ENCODE measurements at regions not wholly inside any gene's neighbourhood (a gene's known extent, or its start where the extent isn't known, plus 50 kb on each side); places are given as distances from the start of the nearest gene placed in this dataset. TPM values are rescaled to one million over a fixed set of nuclear protein-coding genes. Genes with fewer than 3 reads are reported as not detected.
A peak's percentile ranks its signal among the peaks of the same experiment; 100 is the strongest.

GRCh38 chrX:146448791-146449190 lies 360.8 kb upstream of the CXorf51B start:
- Histone ChIP-seq H3K9me3 (ENCODE audit: control insufficient read depth, insufficient read depth, low read length) (peaks cover 5% of the 10 kb centered on the region), H3K4me3 (ENCODE audit: low read depth, low read length) (no peak overlapping the region), H3K36me3 (ENCODE audit: control insufficient read depth, insufficient read depth, low read length) (no peaks in the 10 kb centered on the region), H3K27ac (ENCODE audit: low read depth, low read length) (no peak overlapping the region), H3K4me1 (ENCODE audit: control insufficient read depth, insufficient read depth, low read length) (no peaks in the 10 kb centered on the region), H3K27me3 (ENCODE audit: control insufficient read depth, insufficient read depth, low read length) (no peaks in the 10 kb centered on the region)
- WGBS (ENCODE audit: insufficient coverage): no CpG with 5 or more reads among the region's 2 CpGs
- DNase-seq (ENCODE audit: low read depth in 4 of 6, low spot score in 6 of 6): no peak

- H3K9me3 ChIP-seq (ENCODE audit: control insufficient read depth, insufficient read depth, low read length): peaks cover 5% of the 10 kb centered on the region
- WGBS (ENCODE audit: insufficient coverage): no CpG with 5 or more reads among the region's 3 CpGs
- H3K27me3 ChIP-seq (ENCODE audit: control insufficient read depth, insufficient read depth, low read length): no peaks in the 10 kb centered on the region
- DNase-seq (ENCODE audit: low read depth in 4 of 6, low spot score in 6 of 6): no peak
- H3K4me3 ChIP-seq (ENCODE audit: low read depth, low read length): no peak overlapping the region
- H3K36me3 ChIP-seq (ENCODE audit: control insufficient read depth, insufficient read depth, low read length): no peaks in the 10 kb centered on the region
- no peaks in the 10 kb centered on the region for H3K4me1 ChIP-seq (ENCODE audit: control insufficient read depth, insufficient read depth, low read length)
- no peak overlapping the region for H3K27ac ChIP-seq (ENCODE audit: low read depth, low read length)
Measured at GRCh38 chrX:146449243-146449642, 360.3 kb upstream of the CXorf51B start.

GRCh38 chrX:146451136-146451535 lies 358.4 kb upstream of the CXorf51B start:
- 67% methylated on average over 1 of the region's 1 CpG for WGBS (ENCODE audit: insufficient coverage)
- Histone ChIP-seq H3K9me3 (ENCODE audit: control insufficient read depth, insufficient read depth, low read length) (no peaks in the 10 kb centered on the region), H3K27ac (ENCODE audit: low read depth, low read length) (no peak overlapping the region), H3K36me3 (ENCODE audit: control insufficient read depth, insufficient read depth, low read length) (no peaks in the 10 kb centered on the region), H3K27me3 (ENCODE audit: control insufficient read depth, insufficient read depth, low read length) (no peaks in the 10 kb centered on the region), H3K4me3 (ENCODE audit: low read depth, low read length) (no peak overlapping the region), H3K4me1 (ENCODE audit: control insufficient read depth, insufficient read depth, low read length) (no peaks in the 10 kb centered on the region)
- peak in 3 of 6 donors; percentile 23 to 84 (median 66) for DNase-seq (ENCODE audit: low read depth in 4 of 6, low spot score in 6 of 6)

GRCh38 chrX:146454363-146454762 lies 355.2 kb upstream of the CXorf51B start:
- Histone ChIP-seq H3K4me1 (ENCODE audit: control insufficient read depth, insufficient read depth, low read length) (no peaks in the 10 kb centered on the region), H3K27me3 (ENCODE audit: control insufficient read depth, insufficient read depth, low read length) (no peaks in the 10 kb centered on the region), H3K4me3 (ENCODE audit: low read depth, low read length) (no peak overlapping the region), H3K36me3 (ENCODE audit: control insufficient read depth, insufficient read depth, low read length) (no peaks in the 10 kb centered on the region), H3K9me3 (ENCODE audit: control insufficient read depth, insufficient read depth, low read length) (no peaks in the 10 kb centered on the region), H3K27ac (ENCODE audit: low read depth, low read length) (no peak overlapping the region)
- no peak for DNase-seq (ENCODE audit: low read depth in 4 of 6, low spot score in 6 of 6)

GRCh38 chrX:146456058-146456457 lies 353.5 kb upstream of the CXorf51B start:
- Histone ChIP-seq H3K27ac (ENCODE audit: low read depth, low read length) (no peak overlapping the region), H3K36me3 (ENCODE audit: control insufficient read depth, insufficient read depth, low read length) (no peaks in the 10 kb centered on the region), H3K4me1 (ENCODE audit: control insufficient read depth, insufficient read depth, low read length) (no peaks in the 10 kb centered on the region), H3K27me3 (ENCODE audit: control insufficient read depth, insufficient read depth, low read length) (no peaks in the 10 kb centered on the region), H3K4me3 (ENCODE audit: low read depth, low read length) (no peak overlapping the region), H3K9me3 (ENCODE audit: control insufficient read depth, insufficient read depth, low read length) (no peaks in the 10 kb centered on the region)
- DNase-seq (ENCODE audit: low read depth in 4 of 6, low spot score in 6 of 6): no peak
- 75% methylated on average over 1 of the region's 2 CpGs for WGBS (ENCODE audit: insufficient coverage)

- Histone ChIP-seq H3K27ac (ENCODE audit: low read depth, low read length) (no peak overlapping the region), H3K36me3 (ENCODE audit: control insufficient read depth, insufficient read depth, low read length) (no peaks in the 10 kb centered on the region), H3K4me1 (ENCODE audit: control insufficient read depth, insufficient read depth, low read length) (no peaks in the 10 kb centered on the region), H3K4me3 (ENCODE audit: low read depth, low read length) (no peak overlapping the region), H3K27me3 (ENCODE audit: control insufficient read depth, insufficient read depth, low read length) (no peaks in the 10 kb centered on the region), H3K9me3 (ENCODE audit: control insufficient read depth, insufficient read depth, low read length) (no peaks in the 10 kb centered on the region)
- no peak for DNase-seq (ENCODE audit: low read depth in 4 of 6, low spot score in 6 of 6)
- 91% methylated on average over 8 of the region's 10 CpGs for WGBS (ENCODE audit: insufficient coverage)
Measured at GRCh38 chrX:146477341-146477740, 332.2 kb upstream of the CXorf51B start.

GRCh38 chrX:146481735-146482134 lies 327.8 kb upstream of the CXorf51B start:
- no peak for DNase-seq (ENCODE audit: low read depth in 4 of 6, low spot score in 6 of 6)
- no peak overlapping the region for H3K4me3 ChIP-seq (ENCODE audit: low read depth, low read length)
- no peaks in the 10 kb centered on the region for H3K36me3 ChIP-seq (ENCODE audit: control insufficient read depth, insufficient read depth, low read length)
- H3K27ac ChIP-seq (ENCODE audit: low read depth, low read length): no peak overlapping the region
- WGBS (ENCODE audit: insufficient coverage): 92% methylated on average over 1 of the region's 5 CpGs
- H3K9me3 ChIP-seq (ENCODE audit: control insufficient read depth, insufficient read depth, low read length): peaks cover 4% of the 10 kb centered on the region
- no peaks in the 10 kb centered on the region for H3K4me1 ChIP-seq (ENCODE audit: control insufficient read depth, insufficient read depth, low read length)
- H3K27me3 ChIP-seq (ENCODE audit: control insufficient read depth, insufficient read depth, low read length): no peaks in the 10 kb centered on the region

Small RNAs in the stretch of these regions (small RNA-seq; reads per million reads assigned to genes)
- gene RNA5SP517 (ENCODE audit: low replicate concordance): not detected
